Heart left ventricle (tissue), 13 donors: ENCODE measurements at regions not wholly inside any gene's neighbourhood (a gene's known extent, or its start where the extent isn't known, plus 50 kb on each side); places are given as distances from the start of the nearest gene placed in this dataset.
A peak's percentile ranks its signal among the peaks of the same experiment; 100 is the strongest.

Source experiments
- POLR2A ChIP-seq, 2 donors: fragments of 450-650 bp; IDR thresholded peaks; one replicate each; pipeline ENCODE4 v1.6.1; 2017; ENCODE audit warnings: antibody characterized with exemption in 2 of 2, mild to moderate bottlenecking in 2 of 2, moderate library complexity in 2 of 2
- TF ChIP-seq, protein P1 (sequence below), 12 donors: fragments of 200-600 bp; sonication (generic) in 4 of 12; IDR thresholded peaks; one replicate each; pipeline versions ENCODE4 v1.5.0 to v1.8.0; 2018 to 2022; ENCODE audit warnings: antibody characterized with exemption in 12 of 12, mild to moderate bottlenecking in 5 of 12
- donor health status: ischemic (EF 13 %, LVEDD 7.1; RV severe dilation, severe dysfunction).
- donor health status: DM: no; HTN: yes; CAD: no.
- donor health status: DM: no; HTN: no; CAD: no.
- donor health status: ischemic (EF 25% LVEDD 6.9; RV normal size, moderate dysfunction).
- donor health status: ischemic (EF 25% LVEDD 5.7; RV mildly dilated, moderate dysfunction).
- donor health status: ischemic (EF 35%, LVEDD 5.7; RV mildly dilated, moderate dysfunction).
- donor health status: nonischemic (EF 11% LVEDD 7.7; RV severe dilation, severe dysfunction).
- donor health status: DM: yes; HTN: yes; CAD: no.
- donor health status: PGD.
- donor health status: ischemic (EF 29% LVEDD 5.4; RV normal size, mild dysfunction).
- donor health status: nonischemic (EF 23%, LVEDD 6.1; RV moderate dilation, normal function).

DNA sequence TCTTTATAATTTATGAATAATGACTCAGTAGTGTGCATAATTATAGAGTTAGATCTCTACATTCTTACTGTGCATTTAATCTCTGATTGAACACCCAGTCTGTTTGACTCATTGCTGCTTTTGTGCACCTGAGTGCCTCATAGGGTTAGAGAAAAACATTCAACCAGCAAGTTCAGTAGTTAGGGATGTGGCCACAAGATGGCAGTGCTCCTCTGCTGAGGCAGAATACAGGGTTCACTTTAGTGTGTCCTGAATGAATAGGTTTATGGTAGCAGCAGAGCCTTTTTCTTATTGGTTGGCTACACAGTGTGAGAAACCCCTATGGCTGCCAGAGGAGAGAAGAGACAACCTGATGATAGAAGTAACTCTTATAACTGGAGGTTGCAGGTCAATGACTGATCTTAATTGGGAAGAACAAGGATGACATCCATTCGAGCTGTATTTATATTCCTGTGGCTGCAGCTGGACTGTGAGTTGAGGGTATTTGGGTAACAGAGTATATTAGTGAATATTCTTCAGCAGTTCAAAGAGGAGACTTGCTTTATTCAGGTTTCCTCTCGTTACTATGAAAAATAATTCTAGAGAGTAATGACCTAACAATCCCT lies 194.9 kb upstream of the OR4E1 start:
- TF ChIP-seq, protein P1, sequence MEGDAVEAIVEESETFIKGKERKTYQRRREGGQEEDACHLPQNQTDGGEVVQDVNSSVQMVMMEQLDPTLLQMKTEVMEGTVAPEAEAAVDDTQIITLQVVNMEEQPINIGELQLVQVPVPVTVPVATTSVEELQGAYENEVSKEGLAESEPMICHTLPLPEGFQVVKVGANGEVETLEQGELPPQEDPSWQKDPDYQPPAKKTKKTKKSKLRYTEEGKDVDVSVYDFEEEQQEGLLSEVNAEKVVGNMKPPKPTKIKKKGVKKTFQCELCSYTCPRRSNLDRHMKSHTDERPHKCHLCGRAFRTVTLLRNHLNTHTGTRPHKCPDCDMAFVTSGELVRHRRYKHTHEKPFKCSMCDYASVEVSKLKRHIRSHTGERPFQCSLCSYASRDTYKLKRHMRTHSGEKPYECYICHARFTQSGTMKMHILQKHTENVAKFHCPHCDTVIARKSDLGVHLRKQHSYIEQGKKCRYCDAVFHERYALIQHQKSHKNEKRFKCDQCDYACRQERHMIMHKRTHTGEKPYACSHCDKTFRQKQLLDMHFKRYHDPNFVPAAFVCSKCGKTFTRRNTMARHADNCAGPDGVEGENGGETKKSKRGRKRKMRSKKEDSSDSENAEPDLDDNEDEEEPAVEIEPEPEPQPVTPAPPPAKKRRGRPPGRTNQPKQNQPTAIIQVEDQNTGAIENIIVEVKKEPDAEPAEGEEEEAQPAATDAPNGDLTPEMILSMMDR (IDR thresholded peaks at IDR 0.05): peak; percentile 31 to 71 (median 48)
- TF ChIP-seq POLR2A (IDR thresholded peaks at IDR 0.05): no peak
